A549 (cell line): ENCODE measurements at regions not wholly inside any gene's neighbourhood (a gene's known extent, or its start where the extent isn't known, plus 50 kb on each side); places are given as distances from the start of the nearest gene placed in this dataset.

Source experiments
- ATAC-seq, 2 experiments: fragments of 200-7000 bp in 1 of 2; fragments of >200 bp in 1 of 2; cut with Nextera tagmentation in 1 of 2; cut with Tn5 transposase in 1 of 2; 3 replicates each; pipeline versions ENCODE4 v1.8.0 to v1.9.1; 2018 to 2020; ENCODE audit warnings: mild to moderate bottlenecking in 1 of 2, moderate library complexity in 1 of 2
- CTCF ChIA-PET: fragments of 300-600 bp; sonication (Branson Sonifier 250); formaldehyde crosslinking; extraction: SDS; loops from one replicate; lab custom pipeline; 2021; ENCODE audit warnings: antibody characterized with exemption, inconsistent platforms; lab: Yijun Ruan, JAX
- POLR2A ChIA-PET: fragments of 350-600 bp; formaldehyde crosslinking; extraction: SDS; loops from one replicate; lab custom pipeline; 2021; ENCODE audit warnings: antibody characterized with exemption, inconsistent platforms; lab: Yijun Ruan, JAX
- DNase-seq, 2 experiments: peaks; one replicate each; pipeline versions ENCODE4 v3.0.0 to v3.0.0-alpha.2; 2011 to 2016; ENCODE audit warnings: low read depth in 1 of 2, low spot score in 1 of 2
- FAIRE-seq: peaks from 2 replicates; lab custom pipeline; 2011; peaks lifted over from hg19 to GRCh38; lab: Jason Lieb, UNC
- H3K27ac ChIP-seq, 2 experiments: fragments of >200 bp; sonication (Bioruptor Twin); formaldehyde crosslinking; 3 replicates each; pipeline ENCODE4 v1.5.1; 2016 to 2017
- H3K4me1 ChIP-seq: fragments of >200 bp; sonication (Bioruptor Twin); formaldehyde crosslinking; 3 replicates; pipeline ENCODE4 v1.6.1; 2016
- H3K4me2 ChIP-seq: fragments of >200 bp; sonication (Bioruptor Twin); formaldehyde crosslinking; 3 replicates; pipeline ENCODE4 v1.6.1; 2016
- H3K4me3 ChIP-seq: fragments of >200 bp; sonication (Bioruptor Twin); formaldehyde crosslinking; 3 replicates; pipeline ENCODE4 v1.5.1; 2016
- H3K9me3 ChIP-seq: fragments of >200 bp; sonication (Bioruptor Twin); formaldehyde crosslinking; 3 replicates; pipeline ENCODE4 v1.6.1; 2016
- ATOH8 ChIP-seq: fragments of 250-450 bp; sonication (Bioruptor Pico); IDR thresholded peaks from 2 replicates; pipeline ENCODE4 v1.5.0; 2020; ENCODE audit warnings: low read depth, mild to moderate bottlenecking, moderate library complexity
- BCL3 ChIP-seq: fragments of >200 bp; sonication (Bioruptor Twin); formaldehyde crosslinking; IDR thresholded peaks from 3 replicates; pipeline ENCODE4 v1.6.1; 2016
- BHLHE40 ChIP-seq: IDR thresholded peaks from 2 replicates; pipeline ENCODE4 v1.6.1; 2012; ENCODE audit warnings: low read depth, low read length, inconsistent platforms
- CBX8 ChIP-seq: fragments of 200-600 bp; sonication (generic); IDR thresholded peaks from 2 replicates; pipeline ENCODE4 v1.6.1; 2016
- CHD2 ChIP-seq: fragments of 150-350 bp; IDR thresholded peaks from 2 replicates; pipeline ENCODE4 v1.6.1; 2014; ENCODE audit warnings: low read length; ENCODE audit not compliant: partially characterized antibody
- E2F6 ChIP-seq: IDR thresholded peaks from 2 replicates; pipeline ENCODE4 v1.6.1; 2012; ENCODE audit warnings: low read depth, borderline replicate concordance
- ESRRA ChIP-seq: fragments of 150-350 bp; IDR thresholded peaks from 2 replicates; pipeline ENCODE4 v1.6.1; 2014; ENCODE audit warnings: mild to moderate bottlenecking, low read length, borderline replicate concordance
- FOSL2 ChIP-seq, 2 experiments: fragments of 450-650 bp in 1 of 2; fragments of >200 bp in 1 of 2; sonication (Bioruptor Twin) in 1 of 2; formaldehyde crosslinking; IDR thresholded peaks; 2 replicates each; pipeline versions ENCODE4 v1.5.0 to v1.6.1; 2016 to 2020; ENCODE audit warnings: mild to moderate bottlenecking in 1 of 2, moderate library complexity in 1 of 2
- FOXS1 ChIP-seq: fragments of 250-450 bp; sonication (Bioruptor Pico); IDR thresholded peaks from 2 replicates; pipeline ENCODE4 v1.5.0; 2020; ENCODE audit warnings: mild to moderate bottlenecking, moderate library complexity
- HDAC2 ChIP-seq: fragments of 200-600 bp; sonication (generic); IDR thresholded peaks from 2 replicates; pipeline ENCODE4 v1.6.1; 2016
- HES2 ChIP-seq: fragments of >200 bp; sonication (Bioruptor Twin); formaldehyde crosslinking; IDR thresholded peaks from 2 replicates; pipeline ENCODE4 v1.6.1; 2016
- HOXA7 ChIP-seq: fragments of 250-450 bp; sonication (Bioruptor Pico); IDR thresholded peaks from 2 replicates; pipeline ENCODE4 v1.5.0; 2020; ENCODE audit warnings: mild to moderate bottlenecking, moderate library complexity
- HOXB13 ChIP-seq: fragments of 250-450 bp; sonication (Bioruptor Pico); IDR thresholded peaks from 2 replicates; pipeline ENCODE4 v1.5.0; 2020; ENCODE audit warnings: low read depth, mild to moderate bottlenecking, moderate library complexity
- HOXB5 ChIP-seq: fragments of 250-450 bp; sonication (Bioruptor Pico); IDR thresholded peaks from 2 replicates; pipeline ENCODE4 v1.5.0; 2020; ENCODE audit warnings: mild to moderate bottlenecking, moderate library complexity
- KDM1A ChIP-seq: fragments of 200-600 bp; sonication (generic); IDR thresholded peaks from 2 replicates; pipeline ENCODE4 v1.6.1; 2016; ENCODE audit warnings: low read depth, mild to moderate bottlenecking
- MAX ChIP-seq: IDR thresholded peaks from 2 replicates; pipeline ENCODE4 v1.6.1; 2012
- MAZ ChIP-seq: fragments of 150-350 bp; IDR thresholded peaks from 2 replicates; pipeline ENCODE4 v1.6.1; 2014; ENCODE audit warnings: antibody characterized with exemption, low read depth, low read length, borderline replicate concordance
- PBX3 ChIP-seq: IDR thresholded peaks from 2 replicates; pipeline ENCODE4 v1.6.1; 2012
- POLR2A ChIP-seq: IDR thresholded peaks from 2 replicates; pipeline ENCODE4 v1.6.1; 2012; ENCODE audit warnings: mild to moderate bottlenecking, low read length
- POLR2AphosphoS2 ChIP-seq: conservative IDR thresholded peaks from 2 replicates; pipeline ENCODE4 v1.6.1; 2012; ENCODE audit warnings: low read length, improper control_type of control experiment, inconsistent platforms
- RARB ChIP-seq: fragments of 250-450 bp; sonication (Bioruptor Pico); IDR thresholded peaks from 2 replicates; pipeline ENCODE4 v1.8.0; 2021; ENCODE audit warnings: mild to moderate bottlenecking, moderate library complexity
- RCOR1 ChIP-seq: fragments of 150-350 bp; IDR thresholded peaks from 2 replicates; pipeline ENCODE4 v1.6.1; 2014; ENCODE audit warnings: antibody characterized with exemption, low read length, low read depth
- SMC3 ChIP-seq: fragments of >200 bp; sonication (Bioruptor Twin); formaldehyde crosslinking; IDR thresholded peaks from 3 replicates; pipeline ENCODE4 v1.6.1; 2018; ENCODE audit warnings: inconsistent platforms
- SREBF2 ChIP-seq: fragments of 450-650 bp; IDR thresholded peaks from 2 replicates; pipeline ENCODE4 v1.6.1; 2014; ENCODE audit warnings: mild to moderate bottlenecking, moderate library complexity
- TFCP2L1 ChIP-seq: fragments of 250-450 bp; sonication (Bioruptor Pico); IDR thresholded peaks from 2 replicates; pipeline ENCODE4 v1.5.0; 2021; ENCODE audit warnings: mild to moderate bottlenecking
- USF2 ChIP-seq: fragments of 450-650 bp; IDR thresholded peaks from 2 replicates; pipeline ENCODE4 v1.6.1; 2014; ENCODE audit warnings: antibody characterized with exemption
- ZFP36 ChIP-seq: fragments of 450-650 bp; IDR thresholded peaks from 2 replicates; pipeline ENCODE4 v1.6.1; 2014; ENCODE audit warnings: borderline replicate concordance; ENCODE audit not compliant: partially characterized antibody
- ZNF302 ChIP-seq: fragments of 250-450 bp; sonication (Bioruptor Pico); IDR thresholded peaks from 2 replicates; pipeline ENCODE4 v1.9.0; 2021; ENCODE audit warnings: inconsistent platforms, mild to moderate bottlenecking, moderate library complexity
- WGBS: methylation state at CpG from one replicate; pipeline ENCODE4 v1.1.6; 2017; ENCODE audit errors: missing lambda C conversion rate; 5-methylcytosine and 5-hydroxymethylcytosine counted together

- TF ChIP-seq BCL3, result no peak
These were observed 80.3 kb upstream of the SSTR1 start (continued) for GRCh38 chr14:38127356-38127755.

- no peak for FAIRE-seq
These were observed 79.9 kb upstream of the SSTR1 start for GRCh38 chr14:38127784-38128183.

GRCh38 chr14:38128640-38129039 lies 79.1 kb upstream of the SSTR1 start:
- POLR2A ChIA-PET, result no interaction called here
- FAIRE-seq, result no peak
- CTCF ChIA-PET, result no interaction called here

More at GRCh38 chr14:38127784-38128183, 79.9 kb upstream of the SSTR1 start:
- 6% methylated on average over 3 of the region's 3 CpGs for WGBS
- Histone ChIP-seq H3K4me1 (no peaks in the 10 kb centered on the region), H3K27ac (no peak overlapping the region), H3K4me3 (no peak overlapping the region), H3K4me2 (no peak overlapping the region), H3K9me3 (no peaks in the 10 kb centered on the region)
- ChIA-PET CTCF (no interaction called here), POLR2A (no interaction called here)
- TF ChIP-seq HDAC2 (no peak), HOXB5 (CRISPR knock-in tag) (no peak), PBX3 (no peak), CHD2 (no peak), HOXA7 (CRISPR knock-in tag) (no peak), FOXS1 (CRISPR knock-in tag) (no peak), RCOR1 (no peak), POLR2AphosphoS2 (no peak), POLR2A (no peak), SMC3 (no peak), FOSL2 (IDR thresholded peaks at IDR 0.05) (no peak), FOSL2 (CRISPR knock-in tag; IDR thresholded peaks at IDR 0.05) (no peak), CBX8 (no peak), USF2 (no peak), ESRRA (no peak), SREBF2 (no peak), ZFP36 (no peak), KDM1A (no peak), HOXB13 (no peak)
- no peak for DNase-seq
- ATAC-seq, result no peak

More at GRCh38 chr14:38128640-38129039, 79.1 kb upstream of the SSTR1 start:
- no peak overlapping the region for H3K27ac ChIP-seq
- H3K4me1 ChIP-seq, result no peaks in the 10 kb centered on the region
- no peaks in the 10 kb centered on the region for H3K9me3 ChIP-seq
- ATAC-seq (no peak), DNase-seq (no peak)
- TF ChIP-seq MAX (no peak), ZNF302 (no peak), RARB (no peak), BCL3 (no peak), ATOH8 (no peak), E2F6 (no peak), POLR2AphosphoS2 (no peak), HES2 (no peak), MAZ (no peak), TFCP2L1 (CRISPR knock-in tag) (no peak), BHLHE40 (no peak)
- no peak overlapping the region for H3K4me2 ChIP-seq
- no peak overlapping the region for H3K4me3 ChIP-seq
